GM18508 (cell line): ENCODE measurements at regions not wholly inside any gene's neighbourhood (a gene's known extent, or its start where the extent isn't known, plus 50 kb on each side); places are given as distances from the start of the nearest gene placed in this dataset.

Source experiments
- ATAC-seq: cut with Tn5 transposase; IDR thresholded peaks from one replicate; pipeline ENCODE4 v1.9.1; 2021; ENCODE audit warnings: moderate number of reproducible peaks; ENCODE audit not compliant: insufficient read depth, unreplicated experiment

- ATAC-seq = no peak
Observed at GRCh38 chr4:38230121-38230801, 270.1 kb downstream of the PTTG2 start.

- no peak for ATAC-seq
Observed at GRCh38 chr4:38230821-38231563, 270.8 kb downstream of the PTTG2 start.

GRCh38 chr4:38231626-38232025 is 271.4 kb downstream of the PTTG2 start:
- ATAC-seq = no peak

GRCh38 chr4:38232741-38233140 is 272.5 kb downstream of the PTTG2 start:
- no peak for ATAC-seq

- no peak for ATAC-seq
Observed at GRCh38 chr4:38233727-38234480, 273.7 kb downstream of the PTTG2 start.

GRCh38 chr4:38235354-38235753 is 275.2 kb downstream of the PTTG2 start:
- no peak for ATAC-seq

- ATAC-seq = no peak
Observed at GRCh38 chr4:38236003-38236402, 275.8 kb downstream of the PTTG2 start.

GRCh38 chr4:38236503-38236902 is 276.3 kb downstream of the PTTG2 start:
- no peak for ATAC-seq

GRCh38 chr4:38237139-38237538 is 276.9 kb downstream of the PTTG2 start:
- ATAC-seq = no peak

GRCh38 chr4:38241541-38241940 is 281.3 kb downstream of the PTTG2 start:
- no peak for ATAC-seq

GRCh38 chr4:38242101-38242500 is 281.9 kb downstream of the PTTG2 start:
- no peak for ATAC-seq

- ATAC-seq = no peak
Observed at GRCh38 chr4:38242822-38243387, 282.7 kb downstream of the PTTG2 start.

GRCh38 chr4:38243388-38244053 is 283.3 kb downstream of the PTTG2 start:
- ATAC-seq = no peak

GRCh38 chr4:38254825-38255224 is 294.6 kb downstream of the PTTG2 start:
- no peak for ATAC-seq

GRCh38 chr4:38255572-38255971 is 295.4 kb downstream of the PTTG2 start:
- no peak for ATAC-seq

GRCh38 chr4:38266616-38267015 is 306.4 kb downstream of the PTTG2 start:
- ATAC-seq = no peak

- ATAC-seq = no peak
Observed at GRCh38 chr4:38268108-38268820, 308.1 kb downstream of the PTTG2 start.

GRCh38 chr4:38268837-38269236 is 308.6 kb downstream of the PTTG2 start:
- ATAC-seq = no peak

- no peak for ATAC-seq
Observed at GRCh38 chr4:38273407-38273806, 313.2 kb downstream of the PTTG2 start.
